ENCODE measurements at regions not wholly inside any gene's neighbourhood (a gene's known extent, or its start where the extent isn't known, plus 50 kb on each side); places are given as distances from the start of the nearest gene placed in this dataset.

DNA sequence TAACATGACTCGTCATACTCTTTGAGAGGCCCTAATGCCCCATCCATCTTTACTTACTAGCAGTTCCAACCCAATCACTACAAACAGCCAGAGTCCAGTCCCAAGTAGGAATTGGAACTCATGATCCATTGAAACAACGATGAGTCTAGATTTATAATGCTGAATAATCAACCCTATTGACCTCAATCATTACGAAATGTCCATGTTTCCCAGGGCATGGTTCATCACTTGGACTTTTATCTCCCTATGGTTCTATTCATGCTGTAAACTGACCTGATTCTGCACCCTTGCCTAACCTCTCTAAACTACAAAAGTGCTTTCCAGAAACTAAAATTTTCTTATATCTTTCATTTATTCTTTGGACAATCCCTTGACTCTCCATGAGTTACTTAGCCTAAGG is 840.0 kb upstream of the B3GALT2 start:
- Histone ChIP-seq H3K27me3 (ENCODE audit: control insufficient read depth in 2 of 2, insufficient read depth in 2 of 2, low read length in 2 of 2) (no peaks in the 10 kb centered on the region), H3K27ac (ENCODE audit: extremely low read depth, low read depth, low read length) (no peak overlapping the region), H3K36me3 (ENCODE audit: control insufficient read depth, insufficient read depth, low read length) (no peaks in the 10 kb centered on the region), H4K20me1 (replicated peaks; ENCODE audit: control insufficient read depth, insufficient read depth, low read length) (no peaks in the 10 kb centered on the region), H3K4me2 (ENCODE audit: insufficient read depth, low read length) (no peak overlapping the region), H2AFZ (ENCODE audit: low read depth, low read length) (no peak overlapping the region), H3K9ac (ENCODE audit: insufficient read depth in 1 of 2, low read depth in 2 of 2, low read length in 2 of 2) (no peak overlapping the region), H3K4me3 (no peak overlapping the region), H3K4me1 (replicated peaks in 1 of 2; ENCODE audit: control insufficient read depth in 2 of 2, insufficient read depth in 2 of 2, low read length in 2 of 2) (no peaks in the 10 kb centered on the region), H3K9me1 (ENCODE audit: control insufficient read depth, insufficient read depth, low read length) (no peaks in the 10 kb centered on the region), H3K9me3 (replicated peaks; ENCODE audit: control insufficient read depth, insufficient read depth, low read depth, low read length) (peaks cover 3% of the 10 kb centered on the region; the same call in 1 of the 2 replicates), H3K79me2 (ENCODE audit: control insufficient read depth, insufficient read depth, low read length) (no peaks in the 10 kb centered on the region)
- intact Hi-C loops (cut with micrococcal nuclease) = no loop called here
- ChIA-PET CTCF (ENCODE audit: low intra/inter-chr PET ratio) (no interaction called here), POLR2A (no interaction called here)
- in situ Hi-C loops (cut with MboI) = no loop called here
- FAIRE-seq (no peak), DNase-seq (ENCODE audit: extremely low read depth in 1 of 4, low spot score in 3 of 4) (no peak), ATAC-seq (no peak)
- BruUV-seq (replicated peaks) = no TSS peak
- TF ChIP-seq ZNF316 (IDR thresholded peaks at IDR 0.05) = no peak
- TF ChIP-seq TAL1 (IDR thresholded peaks at IDR 0.05) = no peak
- TF ChIP-seq, protein P1, sequence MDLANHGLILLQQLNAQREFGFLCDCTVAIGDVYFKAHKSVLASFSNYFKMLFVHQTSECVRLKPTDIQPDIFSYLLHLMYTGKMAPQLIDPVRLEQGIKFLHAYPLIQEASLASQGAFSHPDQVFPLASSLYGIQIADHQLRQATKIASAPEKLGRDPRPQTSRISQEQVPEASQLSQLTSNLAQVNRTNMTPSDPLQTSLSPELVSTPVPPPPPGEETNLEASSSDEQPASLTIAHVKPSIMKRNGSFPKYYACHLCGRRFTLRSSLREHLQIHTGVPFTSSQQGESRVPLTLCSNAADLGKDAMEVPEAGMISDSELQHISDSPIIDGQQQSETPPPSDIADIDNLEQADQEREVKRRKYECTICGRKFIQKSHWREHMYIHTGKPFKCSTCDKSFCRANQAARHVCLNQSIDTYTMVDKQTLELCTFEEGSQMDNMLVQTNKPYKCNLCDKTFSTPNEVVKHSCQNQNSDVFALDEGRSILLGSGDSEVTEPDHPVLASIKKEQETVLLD (IDR thresholded peaks at IDR 0.05) = no peak
- TF ChIP-seq TRIM24 (IDR thresholded peaks at IDR 0.05) = no peak
- TF ChIP-seq COPS2 (conservative IDR thresholded peaks at IDR 0.05) = no peak
- TF ChIP-seq ZNF778 (CRISPR knock-in tag; IDR thresholded peaks at IDR 0.05) = no peak
- TF ChIP-seq SMAD1 (IDR thresholded peaks at IDR 0.05; ENCODE audit: low read depth, low read length, partially characterized antibody) = no peak
- no peak for TF ChIP-seq MCM2 (IDR thresholded peaks at IDR 0.05; ENCODE audit: low read depth)
- TF ChIP-seq SP2 (IDR thresholded peaks at IDR 0.05; ENCODE audit: extremely low read depth, low read depth, low read length, poor library complexity, severe bottlenecking) = no peak
- TF ChIP-seq ZNF57 (CRISPR knock-in tag; IDR thresholded peaks at IDR 0.05) = no peak
- 1% methylated on average over 3 of the region's 3 CpGs for whole genome bisulfite sequencing (ENCODE audit: insufficient coverage, low coverage, missing lambda C conversion rate)

All from K562 (cell line).